ENCODE measurements at regions not wholly inside any gene's neighbourhood (a gene's known extent, or its start where the extent isn't known, plus 50 kb on each side); places are given as distances from the start of the nearest gene placed in this dataset.

- no peak for DNase-seq
Measured at GRCh38 chrX:10085223-10085622, 71.6 kb upstream of the CLCN4 start.

GRCh38 chrX:10086676-10087075 is 70.1 kb upstream of the CLCN4 start:
- DNase-seq: no peak

GRCh38 chrX:10087391-10087790 is 69.4 kb upstream of the CLCN4 start:
- DNase-seq: no peak

GRCh38 chrX:10089378-10089795 is 67.4 kb upstream of the CLCN4 start:
- no peak for DNase-seq

GRCh38 chrX:10090319-10090718 is 66.5 kb upstream of the CLCN4 start:
- no peak for DNase-seq

- DNase-seq: no peak
Measured at GRCh38 chrX:10095246-10095645, 61.5 kb upstream of the CLCN4 start.

GRCh38 chrX:10095698-10096432 is 60.9 kb upstream of the CLCN4 start:
- DNase-seq: no peak

GRCh38 chrX:10098270-10098713 is 58.5 kb upstream of the CLCN4 start:
- DNase-seq: no peak

GRCh38 chrX:10099411-10099810 is 57.4 kb upstream of the CLCN4 start:
- no peak for DNase-seq

- DNase-seq: no peak
Measured at GRCh38 chrX:10101269-10101668, 55.5 kb upstream of the CLCN4 start.

GRCh38 chrX:10102046-10102704 is 54.6 kb upstream of the CLCN4 start:
- no peak for DNase-seq

GRCh38 chrX:10103023-10103422 is 53.8 kb upstream of the CLCN4 start:
- DNase-seq: no peak

- DNase-seq: no peak
Measured at GRCh38 chrX:10104958-10105658, 51.7 kb upstream of the CLCN4 start.

GRCh38 chrX:10106806-10107205 is 50.0 kb upstream of the CLCN4 start:
- no peak for DNase-seq

Data from NCI-H1105 treated with DMSO at 0.1 percent for 48 hours (cell line).